Esophagus squamous epithelium (tissue), 5 donors: ENCODE measurements at regions not wholly inside any gene's neighbourhood (a gene's known extent, or its start where the extent isn't known, plus 50 kb on each side); places are given as distances from the start of the nearest gene placed in this dataset.

Experiments
- DNase-seq: peaks from one replicate; lab custom pipeline; 2025; lab: John Stamatoyannopoulos, UW
- H3K27ac ChIP-seq, 4 donors: fragments of 200-600 bp; sonication (generic); one replicate each; pipeline ENCODE4 v1.5.1; 2016 to 2019; ENCODE audit warnings: mild to moderate bottlenecking in 1 of 4
- H3K27me3 ChIP-seq, 4 donors: fragments of 200-600 bp; sonication (generic); 1 replicate in 3 of 4; 2 replicates in 1 of 4; pipeline versions ENCODE4 v1.5.1 to v1.6.0; 2017 to 2021; ENCODE audit warnings: antibody characterized with exemption in 1 of 4
- H3K36me3 ChIP-seq, 3 donors: fragments of 200-600 bp; sonication (generic); one replicate each; pipeline ENCODE4 v1.5.1; 2016 to 2019
- H3K4me1 ChIP-seq, 3 donors: fragments of 200-600 bp; sonication (generic); one replicate each; pipeline ENCODE4 v1.5.1; 2017 to 2019
- H3K4me3 ChIP-seq, 4 donors: fragments of 200-600 bp; sonication (generic); 1 replicate in 3 of 4; 2 replicates in 1 of 4; pipeline ENCODE4 v1.5.1; 2016 to 2019; ENCODE audit warnings: mild to moderate bottlenecking in 2 of 4, moderate library complexity in 1 of 4
- H3K9me3 ChIP-seq, 3 donors: fragments of 200-600 bp; sonication (generic); one replicate each; pipeline ENCODE4 v1.5.1; 2016 to 2019
- CTCF ChIP-seq, 6 experiments: fragments of 450-650 bp in 4 of 6; fragments of 200-600 bp in 2 of 6; sonication (generic) in 2 of 6; IDR thresholded peaks; one replicate each; pipeline ENCODE4 v1.5.1; 2016 to 2019; ENCODE audit warnings: antibody characterized with exemption in 6 of 6, mild to moderate bottlenecking in 4 of 6, moderate library complexity in 4 of 6
- POLR2A ChIP-seq, 4 donors: fragments of 450-650 bp; IDR thresholded peaks; one replicate each; pipeline ENCODE4 v1.6.1; 2017; ENCODE audit warnings: antibody characterized with exemption in 4 of 4, mild to moderate bottlenecking in 4 of 4, moderate library complexity in 3 of 4
- WGBS, 2 donors: methylation state at CpG; one replicate each; pipeline ENCODE4 v1.1.5; 2018; 5-methylcytosine and 5-hydroxymethylcytosine counted together
- intact Hi-C: fragments of 100-400 bp; cut with DNase I; formaldehyde crosslinking; loops from one replicate; pipeline ENCODE4 v1.15.0; 2022
- donor health status: DM: yes; HTN: yes; CAD: no.

DNA sequence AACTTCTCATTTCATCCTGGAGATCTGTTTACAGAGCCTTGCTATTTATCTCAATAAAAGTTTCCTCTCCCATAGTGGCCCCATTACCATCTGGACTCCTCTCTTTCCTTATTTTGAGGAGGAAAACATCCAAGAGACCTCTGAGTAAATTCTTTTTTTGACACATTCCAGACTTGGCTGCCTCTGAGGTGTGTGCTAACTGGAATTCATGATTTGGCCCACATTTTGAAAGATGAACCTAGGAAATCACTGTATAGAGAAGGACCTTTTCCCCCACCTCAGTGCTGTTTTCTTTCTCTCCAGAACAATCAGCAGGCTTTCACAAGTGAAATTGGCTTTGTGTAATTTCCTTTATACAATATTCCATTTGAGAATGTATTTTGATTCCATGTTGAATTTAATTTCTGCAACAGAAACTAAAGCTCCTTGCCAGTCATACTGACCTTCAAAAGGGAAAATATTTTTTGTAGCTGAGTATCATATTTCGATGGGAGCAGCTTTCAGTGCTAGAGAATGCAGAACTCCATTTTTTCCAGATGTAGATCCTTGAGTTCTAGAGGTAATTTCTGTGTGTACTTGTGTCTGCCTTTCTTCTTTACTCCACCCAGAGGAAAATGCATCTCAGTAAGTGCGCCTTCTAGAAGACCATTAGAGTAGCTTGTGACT lies 244.9 kb upstream of the RGS6 start:
- Histone ChIP-seq H3K27me3 (no peaks in the 10 kb centered on the region), H3K4me3 (no peak overlapping the region), H3K27ac (peak overlapping the region in 2 of 4 donors; percentile 21 to 45), H3K36me3 (peaks cover 0 to 57% (median 0%) of the 10 kb centered on the region in 3 donors), H3K9me3 (no peaks in the 10 kb centered on the region), H3K4me1 (no peaks in the 10 kb centered on the region)
- no peak for DNase-seq
- intact Hi-C loops: no loop called here
- TF ChIP-seq CTCF (IDR thresholded peaks at IDR 0.05) (no peak), POLR2A (IDR thresholded peaks at IDR 0.05) (no peak)
- WGBS, 2 donors: 66 to 82% methylated on average over 2 of the region's 2 CpGs

GRCh38 chr14:71688576-71688975 lies 243.7 kb upstream of the RGS6 start:
- Histone ChIP-seq H3K36me3 (peaks cover 0 to 64% (median 0%) of the 10 kb centered on the region in 3 donors), H3K4me3 (no peak overlapping the region), H3K27ac (no peak overlapping the region), H3K9me3 (no peaks in the 10 kb centered on the region), H3K4me1 (no peaks in the 10 kb centered on the region), H3K27me3 (no peaks in the 10 kb centered on the region)
- 87 to 94% methylated on average over 4 of the region's 4 CpGs for WGBS, 2 donors
- TF ChIP-seq POLR2A (IDR thresholded peaks at IDR 0.05) (no peak), CTCF (IDR thresholded peaks at IDR 0.05) (no peak)
- DNase-seq: no peak
- intact Hi-C loops: no loop called here

GRCh38 chr14:71690478-71690877 lies 241.8 kb upstream of the RGS6 start:
- Histone ChIP-seq H3K4me1 (no peaks in the 10 kb centered on the region), H3K4me3 (no peak overlapping the region), H3K9me3 (no peaks in the 10 kb centered on the region), H3K27ac (no peak overlapping the region), H3K27me3 (no peaks in the 10 kb centered on the region), H3K36me3 (peaks cover 0 to 48% (median 0%) of the 10 kb centered on the region in 3 donors)
- WGBS, 2 donors: 89 to 98% methylated on average over 2 of the region's 2 CpGs
- intact Hi-C loops: no loop called here
- no peak for DNase-seq
- TF ChIP-seq CTCF (IDR thresholded peaks at IDR 0.05): no peak
- TF ChIP-seq POLR2A (IDR thresholded peaks at IDR 0.05): no peak

GRCh38 chr14:71692496-71692895 lies 239.7 kb upstream of the RGS6 start:
- peaks cover 0 to 35% (median 0%) of the 10 kb centered on the region in 3 donors for H3K36me3 ChIP-seq
- no peaks in the 10 kb centered on the region for H3K9me3 ChIP-seq
- peak overlapping the region in 1 of 4 donors; percentile 0 for H3K27ac ChIP-seq
- 48 to 94% methylated on average over 3 to 4 of the region's 4 CpGs for WGBS, 2 donors
- H3K27me3 ChIP-seq: no peaks in the 10 kb centered on the region
- no peaks in the 10 kb centered on the region for H3K4me1 ChIP-seq
- intact Hi-C loops: no loop called here
- TF ChIP-seq CTCF (IDR thresholded peaks at IDR 0.05) (no peak), POLR2A (IDR thresholded peaks at IDR 0.05) (no peak)
- no peak overlapping the region for H3K4me3 ChIP-seq
- no peak for DNase-seq

GRCh38 chr14:71693381-71693780 lies 238.8 kb upstream of the RGS6 start:
- no peak for DNase-seq
- TF ChIP-seq CTCF (IDR thresholded peaks at IDR 0.05) (no peak), POLR2A (IDR thresholded peaks at IDR 0.05) (no peak)
- no peaks in the 10 kb centered on the region for H3K4me1 ChIP-seq
- peaks cover 0 to 32% (median 0%) of the 10 kb centered on the region in 3 donors for H3K36me3 ChIP-seq
- 76 to 85% methylated on average over 6 of the region's 6 CpGs for WGBS, 2 donors
- no peaks in the 10 kb centered on the region for H3K9me3 ChIP-seq
- no peak overlapping the region for H3K4me3 ChIP-seq
- no peaks in the 10 kb centered on the region for H3K27me3 ChIP-seq
- no peak overlapping the region for H3K27ac ChIP-seq
- intact Hi-C loops: no loop called here
